HPDE6-E6E7 (cell line): ENCODE measurements at regions not wholly inside any gene's neighbourhood (a gene's known extent, or its start where the extent isn't known, plus 50 kb on each side); places are given as distances from the start of the nearest gene placed in this dataset.
"Not testable (repeated sequence)": the region's sequence is repeated elsewhere in the genome, so short reads cannot be mapped to it uniquely, and the experiment has no call there.

ENCODE experiments used
- DNase-seq: peaks from one replicate; pipeline ENCODE4 v3.0.0; 2011; ENCODE audit warnings: missing footprints; ENCODE audit errors: extremely low spot score

DNA sequence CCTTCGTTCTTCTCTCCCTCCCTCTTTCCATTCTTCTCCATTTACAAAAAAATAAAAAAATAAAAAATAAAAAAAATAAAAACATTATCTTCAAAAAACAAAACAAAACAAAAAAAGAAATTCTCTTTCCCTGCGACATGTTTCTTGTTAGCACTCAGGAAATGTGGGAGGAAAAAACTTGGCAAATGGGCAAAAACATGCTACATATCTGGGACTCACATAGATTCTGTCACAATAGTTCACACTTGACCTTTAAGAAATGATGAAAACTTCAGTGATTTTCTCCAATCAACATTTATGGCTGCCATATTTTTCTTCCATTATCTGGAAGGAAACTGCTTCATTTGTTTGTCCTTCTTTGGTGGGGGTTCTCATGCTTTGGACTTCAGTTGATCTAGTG is 109.3 kb downstream of the PRKAB2 start:
- DNase-seq, result no peak

DNA sequence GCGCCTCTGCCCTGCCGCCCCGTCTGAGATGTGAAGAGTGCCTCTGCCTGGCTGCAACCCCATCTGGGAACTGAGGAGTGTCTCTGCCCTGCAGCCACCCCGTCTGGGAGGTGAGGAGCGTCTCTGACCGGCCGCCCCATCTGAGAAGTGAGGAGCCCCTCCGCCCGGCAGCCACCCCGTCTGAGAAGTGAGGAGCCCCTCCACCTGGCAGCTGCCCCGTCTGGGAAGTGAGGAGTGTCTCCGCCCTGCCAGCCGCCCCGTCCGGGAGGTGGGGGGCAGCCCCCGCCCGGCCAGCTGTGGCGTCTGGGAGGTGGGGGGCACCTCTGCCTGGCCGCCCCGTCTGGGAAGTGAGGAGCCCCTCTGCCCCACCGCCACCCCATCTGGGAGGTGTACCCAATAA is 110.4 kb downstream of the PRKAB2 start:
- not testable (repeated sequence) for DNase-seq

DNA sequence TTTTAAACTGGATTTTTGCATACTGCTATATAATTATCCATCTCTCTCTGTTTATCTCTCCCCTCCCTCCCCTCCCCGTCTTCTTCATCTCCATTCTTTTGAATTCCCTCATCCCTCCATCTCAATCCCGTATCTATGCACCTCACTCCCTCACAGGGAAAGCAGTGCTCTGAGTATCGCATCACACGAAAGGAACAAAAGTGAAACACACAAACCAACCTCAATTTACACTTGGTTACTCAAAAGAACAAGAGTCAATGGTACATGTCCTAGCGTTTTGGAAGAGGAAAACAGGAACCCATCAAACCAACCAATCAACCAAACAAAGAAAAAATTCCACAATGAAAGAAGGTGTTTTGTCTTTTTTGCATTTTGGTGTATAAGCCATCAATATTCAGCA is 115.1 kb downstream of the NBPF12 start:
- DNase-seq, result no peak

DNA sequence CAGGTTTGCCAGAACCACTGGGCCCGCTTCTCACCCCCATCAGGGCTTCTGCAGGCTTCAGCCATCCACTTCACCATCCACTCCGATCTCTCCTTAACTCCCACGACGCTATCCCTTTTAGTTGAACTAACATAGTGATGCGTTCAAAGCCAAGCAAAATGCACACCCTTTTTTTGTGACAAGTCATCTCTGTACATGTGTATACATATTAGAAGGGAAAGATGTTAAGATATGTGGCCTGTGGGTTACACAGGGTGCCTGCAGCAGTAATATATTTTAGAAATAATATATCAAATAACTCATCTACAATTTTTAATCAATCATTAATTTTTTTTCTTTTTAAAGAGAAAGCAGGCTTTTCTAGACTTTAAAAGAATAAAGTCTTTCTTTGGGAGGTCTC is 114.6 kb downstream of the NBPF12 start:
- DNase-seq, result no peak

DNA sequence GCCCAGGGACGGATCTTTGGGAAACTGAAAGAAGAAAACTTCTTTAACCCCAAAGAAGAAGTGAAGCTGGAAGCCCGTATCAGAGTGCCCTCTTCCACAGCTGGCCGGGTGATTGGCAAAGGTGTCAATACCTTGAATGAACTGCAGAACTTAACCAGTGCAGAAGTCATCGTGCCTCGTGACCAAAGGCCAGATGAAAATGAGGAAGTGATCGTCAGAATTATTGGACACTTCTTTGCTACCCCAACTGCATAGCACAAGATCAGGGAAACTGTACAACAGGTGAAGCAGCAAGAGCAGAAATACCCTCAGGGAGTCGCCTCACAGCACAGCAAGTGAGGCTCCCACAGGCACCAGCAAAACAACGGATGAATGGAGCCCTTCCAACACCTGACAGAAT is 114.0 kb downstream of the NBPF12 start:
- no peak for DNase-seq

DNA sequence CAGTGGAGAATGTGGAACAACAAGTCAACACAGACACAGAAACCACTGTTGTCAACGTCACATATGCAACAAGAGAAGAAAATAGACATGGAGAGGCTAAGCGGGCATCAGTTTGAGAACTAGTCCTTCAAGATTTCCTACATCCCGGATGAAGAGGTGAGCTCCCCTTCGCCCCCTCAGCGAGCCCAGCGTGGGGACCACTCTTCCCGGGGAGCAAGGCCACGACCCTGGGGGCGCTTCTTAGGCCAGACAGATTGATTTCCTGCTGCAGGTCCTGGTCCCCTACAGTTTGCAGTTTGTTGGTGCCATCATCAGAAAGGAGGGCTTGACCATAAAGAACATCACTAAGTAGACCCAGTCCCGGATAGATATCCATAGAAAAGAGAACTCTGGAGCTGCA is 113.0 kb downstream of the NBPF12 start:
- no peak for DNase-seq

DNA sequence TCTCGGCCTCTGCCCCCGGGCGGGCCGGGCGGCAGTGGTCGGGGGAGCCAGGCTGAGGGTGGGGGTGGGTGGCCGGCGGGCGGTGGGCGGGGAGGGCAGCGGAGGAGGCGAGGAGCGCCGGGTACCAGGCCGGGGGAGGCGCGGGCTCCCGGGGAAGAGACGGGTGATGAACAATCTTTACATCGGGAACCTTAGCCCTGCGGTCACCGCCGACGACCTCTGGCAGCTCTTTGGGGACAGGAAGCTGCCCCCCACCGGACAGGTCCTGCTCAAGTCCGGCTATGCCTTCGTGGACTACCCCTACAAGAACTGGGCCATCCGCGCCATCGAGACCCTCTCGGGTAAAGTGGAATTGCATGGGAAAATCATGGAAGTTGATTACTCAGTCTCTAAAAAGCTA is 112.5 kb downstream of the NBPF12 start:
- DNase-seq, result no peak

DNA sequence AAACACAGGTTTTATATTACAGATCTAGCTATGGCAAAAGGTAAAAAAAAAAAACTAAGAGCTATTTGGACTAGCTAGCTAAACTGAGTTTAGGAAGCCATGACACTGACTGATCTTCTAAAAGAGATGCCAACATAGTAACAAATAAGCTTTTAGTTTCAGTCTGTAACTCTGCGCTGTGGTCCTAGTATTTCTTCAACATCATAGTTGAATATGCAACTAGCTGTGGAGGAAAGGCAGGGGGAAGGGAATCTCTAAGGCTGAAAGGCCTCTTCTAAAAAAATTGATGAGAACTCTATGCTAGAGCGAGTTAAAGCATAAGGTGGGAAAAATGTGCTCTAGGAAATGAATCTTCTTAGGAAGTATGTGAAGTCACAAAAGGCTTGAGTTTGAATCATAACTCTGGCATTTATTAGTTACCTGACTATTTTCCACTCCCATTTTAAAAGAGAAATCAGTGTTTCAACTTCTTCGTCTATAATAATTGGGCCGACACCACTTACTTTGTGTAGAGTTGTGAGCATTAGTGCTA is 108.8 kb downstream of the NBPF12 start:
- DNase-seq, result not testable (repeated sequence)

DNA sequence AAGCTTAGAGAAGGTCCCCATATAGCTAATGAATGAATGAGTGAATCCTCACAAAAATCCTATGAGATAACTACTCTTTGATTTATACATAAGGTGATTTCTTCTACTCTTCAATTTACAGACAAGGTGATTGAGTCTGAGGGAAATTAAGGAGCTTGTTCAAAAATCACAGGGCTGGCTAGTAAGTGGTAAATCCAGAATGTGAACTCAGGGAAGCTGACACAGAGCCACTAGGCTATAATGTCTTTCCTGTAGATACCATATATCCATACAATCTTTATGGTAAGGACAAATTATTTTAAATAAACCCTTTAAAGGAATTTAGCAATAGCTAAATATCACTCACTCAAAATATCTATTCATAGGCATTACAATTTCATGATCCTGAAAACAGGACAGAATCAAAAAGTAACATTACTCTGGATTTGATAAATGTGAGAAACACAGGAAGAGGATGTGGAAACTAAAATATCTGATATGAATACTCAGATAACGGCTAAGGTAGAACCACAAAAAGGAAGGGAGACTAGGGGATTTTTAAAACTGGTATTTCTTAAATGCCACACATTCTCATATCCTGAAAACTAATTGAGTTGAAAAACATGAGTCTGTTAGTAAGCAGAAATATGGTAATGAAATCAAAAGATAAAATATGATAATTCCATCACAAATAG is 108.2 kb downstream of the NBPF12 start:
- no peak for DNase-seq
